BE2C (cell line): ENCODE measurements at regions not wholly inside any gene's neighbourhood (a gene's known extent, or its start where the extent isn't known, plus 50 kb on each side); places are given as distances from the start of the nearest gene placed in this dataset.
"Not testable (repeated sequence)": the region's sequence is repeated elsewhere in the genome, so short reads cannot be mapped to it uniquely, and the experiment has no call there.

Experiments used
- DNase-seq: peaks from one replicate; pipeline ENCODE4 v3.0.0-alpha.2; 2020
- H3K27me3 ChIP-seq: fragments of 250-450 bp; sonication (Bioruptor Pico); 2 replicates; pipeline ENCODE4 v1.5.1; 2020; ENCODE audit warnings: mild to moderate bottlenecking
- H3K36me3 ChIP-seq: fragments of 250-450 bp; sonication (Bioruptor Pico); 2 replicates; pipeline ENCODE4 v1.5.1; 2020; ENCODE audit warnings: mild to moderate bottlenecking
- H3K4me1 ChIP-seq: fragments of 250-450 bp; sonication (Bioruptor Pico); 2 replicates; pipeline ENCODE4 v1.5.1; 2020
- H3K4me3 ChIP-seq: 2 replicates; pipeline ENCODE4 v1.5.1; 2011; ENCODE audit warnings: low read depth, low read length
- H3K9me3 ChIP-seq: fragments of 250-450 bp; sonication (Bioruptor Pico); 2 replicates; pipeline ENCODE4 v1.5.1; 2020
- TF ChIP-seq, protein P1 (sequence below): IDR thresholded peaks from 2 replicates; pipeline ENCODE4 v1.5.1; 2012; ENCODE audit warnings: mild to moderate bottlenecking, low read depth, low read length

DNA sequence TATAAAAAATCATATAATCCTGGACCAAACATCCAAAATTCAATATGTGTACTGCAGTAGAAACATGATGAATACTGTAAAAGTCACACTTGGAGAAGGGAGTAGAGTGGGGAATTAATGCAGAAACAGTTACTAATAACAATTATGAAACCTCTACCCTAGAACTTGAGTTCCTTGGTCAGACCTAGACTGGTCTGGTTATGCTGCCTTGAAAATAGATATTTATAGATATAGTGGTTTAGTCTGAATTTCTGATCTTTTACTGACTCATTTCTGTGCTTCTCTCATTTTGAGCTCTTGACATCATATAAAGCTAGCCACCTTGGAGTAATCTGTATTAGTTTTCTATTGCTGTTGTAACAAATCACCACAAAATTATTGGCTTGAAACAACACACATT lies 808.7 kb upstream of the CDH10 start:
- Histone ChIP-seq H3K9me3 (no peaks in the 10 kb centered on the region), H3K36me3 (no peaks in the 10 kb centered on the region), H3K4me1 (no peaks in the 10 kb centered on the region), H3K27me3 (no peaks in the 10 kb centered on the region), H3K4me3 (no peak overlapping the region)
- TF ChIP-seq, protein P1, sequence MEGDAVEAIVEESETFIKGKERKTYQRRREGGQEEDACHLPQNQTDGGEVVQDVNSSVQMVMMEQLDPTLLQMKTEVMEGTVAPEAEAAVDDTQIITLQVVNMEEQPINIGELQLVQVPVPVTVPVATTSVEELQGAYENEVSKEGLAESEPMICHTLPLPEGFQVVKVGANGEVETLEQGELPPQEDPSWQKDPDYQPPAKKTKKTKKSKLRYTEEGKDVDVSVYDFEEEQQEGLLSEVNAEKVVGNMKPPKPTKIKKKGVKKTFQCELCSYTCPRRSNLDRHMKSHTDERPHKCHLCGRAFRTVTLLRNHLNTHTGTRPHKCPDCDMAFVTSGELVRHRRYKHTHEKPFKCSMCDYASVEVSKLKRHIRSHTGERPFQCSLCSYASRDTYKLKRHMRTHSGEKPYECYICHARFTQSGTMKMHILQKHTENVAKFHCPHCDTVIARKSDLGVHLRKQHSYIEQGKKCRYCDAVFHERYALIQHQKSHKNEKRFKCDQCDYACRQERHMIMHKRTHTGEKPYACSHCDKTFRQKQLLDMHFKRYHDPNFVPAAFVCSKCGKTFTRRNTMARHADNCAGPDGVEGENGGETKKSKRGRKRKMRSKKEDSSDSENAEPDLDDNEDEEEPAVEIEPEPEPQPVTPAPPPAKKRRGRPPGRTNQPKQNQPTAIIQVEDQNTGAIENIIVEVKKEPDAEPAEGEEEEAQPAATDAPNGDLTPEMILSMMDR = no peak
- no peak for DNase-seq

- Histone ChIP-seq H3K27me3 (no peaks in the 10 kb centered on the region), H3K4me1 (no peaks in the 10 kb centered on the region), H3K36me3 (no peaks in the 10 kb centered on the region)
Observed at GRCh38 chr5:25451294-25451693, 806.5 kb upstream of the CDH10 start.

GRCh38 chr5:25448646-25449045 lies 803.9 kb upstream of the CDH10 start:
- H3K27me3 ChIP-seq = no peaks in the 10 kb centered on the region
- TF ChIP-seq, protein P1 = no peak
- no peak overlapping the region for H3K4me3 ChIP-seq
- no peaks in the 10 kb centered on the region for H3K9me3 ChIP-seq
- no peaks in the 10 kb centered on the region for H3K36me3 ChIP-seq
- H3K4me1 ChIP-seq = no peaks in the 10 kb centered on the region
- no peak for DNase-seq

More at GRCh38 chr5:25451294-25451693, 806.5 kb upstream of the CDH10 start:
- TF ChIP-seq, protein P1 = no peak
- no peaks in the 10 kb centered on the region for H3K9me3 ChIP-seq
- no peak for DNase-seq
- H3K4me3 ChIP-seq = no peak overlapping the region

DNA sequence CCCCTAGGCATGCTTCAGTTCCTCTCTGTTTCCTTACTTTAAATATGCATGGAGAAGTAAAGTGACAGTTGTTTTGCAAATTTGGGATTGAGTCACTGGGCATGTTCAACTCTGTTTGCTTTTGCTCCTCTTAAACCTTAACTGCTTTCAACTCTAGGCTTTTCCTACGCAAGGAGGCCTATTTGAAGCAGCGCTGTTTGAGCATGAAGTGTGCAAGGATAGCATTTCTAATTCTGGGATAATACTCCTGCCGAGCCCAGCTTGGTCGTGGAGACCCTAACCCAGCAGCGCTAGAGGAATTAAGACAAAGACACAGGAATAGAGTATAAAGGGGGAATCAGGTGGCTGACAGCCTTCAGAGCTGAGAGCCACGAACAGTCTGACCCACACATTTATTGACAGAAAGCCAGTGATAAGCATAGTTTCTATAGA lies 803.4 kb upstream of the CDH10 start:
- no peak for DNase-seq
- no peaks in the 10 kb centered on the region for H3K9me3 ChIP-seq
- TF ChIP-seq, protein P1 = no peak
- no peak overlapping the region for H3K4me3 ChIP-seq
- H3K4me1 ChIP-seq = no peaks in the 10 kb centered on the region
- no peaks in the 10 kb centered on the region for H3K36me3 ChIP-seq
- no peaks in the 10 kb centered on the region for H3K27me3 ChIP-seq

DNA sequence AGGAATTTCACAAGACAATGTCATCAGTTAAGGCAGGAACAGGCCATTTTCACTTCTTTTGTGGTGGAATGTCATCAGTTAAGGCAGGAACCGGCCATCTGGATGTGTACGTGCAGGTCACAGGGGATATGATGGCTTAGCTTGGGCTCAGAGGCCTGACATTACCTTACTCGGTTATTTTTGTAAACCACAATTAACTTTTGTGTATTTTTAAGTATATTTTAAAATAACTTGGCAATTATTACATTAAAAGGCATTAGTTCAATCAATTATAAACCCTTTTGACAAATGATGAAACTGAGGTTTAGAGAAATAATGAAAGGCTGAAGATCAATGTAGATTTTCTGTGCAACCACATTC lies 801.3 kb upstream of the CDH10 start:
- H3K9me3 ChIP-seq, H3K27me3 ChIP-seq, H3K36me3 ChIP-seq, H3K4me1 ChIP-seq, H3K4me3 ChIP-seq, DNase-seq: not testable (repeated sequence)

GRCh38 chr5:25445381-25446060 lies 800.7 kb upstream of the CDH10 start:
- H3K36me3 ChIP-seq, H3K27me3 ChIP-seq, DNase-seq, H3K9me3 ChIP-seq, H3K4me1 ChIP-seq, H3K4me3 ChIP-seq: not testable (repeated sequence)

- H3K4me3 ChIP-seq = no peak overlapping the region
- H3K27me3 ChIP-seq = no peaks in the 10 kb centered on the region
- TF ChIP-seq, protein P1 = no peak
- no peaks in the 10 kb centered on the region for H3K9me3 ChIP-seq
- H3K36me3 ChIP-seq = no peaks in the 10 kb centered on the region
- no peak for DNase-seq
- no peaks in the 10 kb centered on the region for H3K4me1 ChIP-seq
Observed at GRCh38 chr5:25444697-25445096, 799.9 kb upstream of the CDH10 start.
